Astrocyte of the cerebellum (primary cell): ENCODE measurements at regions not wholly inside any gene's neighbourhood (a gene's known extent, or its start where the extent isn't known, plus 50 kb on each side); places are given as distances from the start of the nearest gene placed in this dataset.

Experiments
- DNase-seq: peaks from one replicate; pipeline ENCODE4 v3.0.0-alpha.2; 2011; ENCODE audit warnings: low read depth
- H3K4me3 ChIP-seq: 2 replicates; pipeline ENCODE4 v1.5.1; 2011; ENCODE audit warnings: mild to moderate bottlenecking, low read depth, low read length, moderate library complexity
- CTCF ChIP-seq: IDR thresholded peaks from 2 replicates; pipeline ENCODE4 v1.5.1; 2012; ENCODE audit warnings: low read length, low read depth, moderate library complexity, mild to moderate bottlenecking; ENCODE audit errors: missing control alignments
- in situ Hi-C: cut with HindIII; loops from 2 replicates; pipeline ENCODE4 v1.10.0; 2017; ENCODE audit warnings: low sequenced_read_pairs

GRCh38 chr12:43094886-43095575, 457.0 kb downstream of the ADAMTS20 start:
- no peak for DNase-seq
- no peak overlapping the region for H3K4me3 ChIP-seq
- no peak for TF ChIP-seq CTCF
- in situ Hi-C loops = no loop called here

- DNase-seq = no peak
- in situ Hi-C loops = no loop called here
- no peak for TF ChIP-seq CTCF
- no peak overlapping the region for H3K4me3 ChIP-seq
Observed at GRCh38 chr12:43090981-43091380, 461.0 kb downstream of the ADAMTS20 start.

- no peak for DNase-seq
- in situ Hi-C loops = no loop called here
- no peak for TF ChIP-seq CTCF
- H3K4me3 ChIP-seq = no peak overlapping the region
Observed at GRCh38 chr12:43087195-43088091, 464.6 kb downstream of the ADAMTS20 start.

GRCh38 chr12:43079476-43079875, 472.5 kb downstream of the ADAMTS20 start:
- H3K4me3 ChIP-seq = no peak overlapping the region
- no peak for TF ChIP-seq CTCF
- no peak for DNase-seq
- in situ Hi-C loops = no loop called here

GRCh38 chr12:43078976-43079375, 473.0 kb downstream of the ADAMTS20 start:
- in situ Hi-C loops = no loop called here
- no peak for DNase-seq
- TF ChIP-seq CTCF = no peak
- H3K4me3 ChIP-seq = no peak overlapping the region

GRCh38 chr12:43072431-43072830, 479.6 kb downstream of the ADAMTS20 start:
- TF ChIP-seq CTCF = no peak
- in situ Hi-C loops = no loop called here
- no peak overlapping the region for H3K4me3 ChIP-seq
- DNase-seq = no peak
